Keratinocyte (primary cell): ENCODE measurements at regions not wholly inside any gene's neighbourhood (a gene's known extent, or its start where the extent isn't known, plus 50 kb on each side); places are given as distances from the start of the nearest gene placed in this dataset.

ENCODE experiments used
- DNase-seq: peaks from one replicate; pipeline ENCODE4 v3.0.0-alpha.2; 2011; ENCODE audit warnings: low read depth, missing footprints, low spot score
- FAIRE-seq: peaks from 2 replicates; lab custom pipeline; 2011; peaks lifted over from hg19 to GRCh38; lab: Jason Lieb, UNC
- H2AFZ ChIP-seq: 2 replicates; pipeline ENCODE4 v1.6.0; 2012; ENCODE audit warnings: low read length, control low read depth, inconsistent platforms; ENCODE audit not compliant: control insufficient read depth
- H3K27ac ChIP-seq: 2 replicates; pipeline ENCODE4 v1.5.1; 2011; ENCODE audit warnings: low read length; ENCODE audit not compliant: control insufficient read depth, insufficient read depth
- H3K27me3 ChIP-seq: 3 replicates; pipeline ENCODE4 v1.6.0; 2011; ENCODE audit warnings: low read length; ENCODE audit not compliant: control insufficient read depth, insufficient read depth; ENCODE audit errors: extremely low read depth
- H3K36me3 ChIP-seq, 2 experiments: 2 replicates in 1 of 2; 3 replicates in 1 of 2; pipeline ENCODE4 v1.5.1; 2011; ENCODE audit warnings: low read length in 2 of 2, mild to moderate bottlenecking in 1 of 2; ENCODE audit not compliant: control insufficient read depth in 2 of 2, insufficient read depth in 2 of 2; ENCODE audit errors: extremely low read depth in 1 of 2
- H3K4me1 ChIP-seq: 3 replicates; pipeline ENCODE4 v1.5.1; 2011; ENCODE audit warnings: low read length; ENCODE audit not compliant: control insufficient read depth, insufficient read depth; ENCODE audit errors: extremely low read depth
- H3K4me2 ChIP-seq: 3 replicates; pipeline ENCODE4 v1.6.0; 2011; ENCODE audit warnings: low read depth, low read length; ENCODE audit not compliant: control insufficient read depth, insufficient read depth; ENCODE audit errors: extremely low read depth
- H3K4me3 ChIP-seq, 3 experiments: fragments of 200-600 bp in 1 of 3; sonication (generic) in 1 of 3; 2 replicates in 2 of 3; 3 replicates in 1 of 3; pipeline ENCODE4 v1.5.1; 2011 to 2016; ENCODE audit warnings: low read length in 3 of 3, mild to moderate bottlenecking in 3 of 3, control low read depth in 2 of 3, inconsistent platforms in 1 of 3, low read depth in 1 of 3, mixed read lengths in 1 of 3, mixed run types in 1 of 3, moderate library complexity in 1 of 3; ENCODE audit not compliant: control insufficient read depth in 2 of 3, insufficient read depth in 2 of 3; ENCODE audit errors: extremely low read depth in 1 of 3
- H3K79me2 ChIP-seq: 2 replicates; pipeline ENCODE4 v1.6.0; 2012; ENCODE audit warnings: low read length; ENCODE audit not compliant: control insufficient read depth, insufficient read depth
- H3K9ac ChIP-seq: 3 replicates; pipeline ENCODE4 v1.6.0; 2011; ENCODE audit warnings: low read length; ENCODE audit not compliant: control insufficient read depth, insufficient read depth; ENCODE audit errors: extremely low read depth
- H3K9me1 ChIP-seq: 3 replicates; pipeline ENCODE4 v1.6.0; 2011; ENCODE audit warnings: low read length; ENCODE audit not compliant: control insufficient read depth, insufficient read depth; ENCODE audit errors: extremely low read depth
- H3K9me3 ChIP-seq: 2 replicates; pipeline ENCODE4 v1.5.1; 2012; ENCODE audit warnings: low read depth, low read length; ENCODE audit not compliant: control insufficient read depth
- H4K20me1 ChIP-seq: 3 replicates; pipeline ENCODE4 v1.6.0; 2011; ENCODE audit warnings: low read length; ENCODE audit not compliant: control insufficient read depth, insufficient read depth; ENCODE audit errors: extremely low read depth
- EZH2 ChIP-seq: IDR thresholded peaks from one replicate; pipeline ENCODE4 v1.6.1; 2012; ENCODE audit warnings: inconsistent platforms, mild to moderate bottlenecking, low read length, moderate library complexity
- dilution Hi-C: fragments of 300-500 bp; cut with MboI; formaldehyde crosslinking; loops from one replicate; pipeline ENCODE4 v1.7.0; 2020; ENCODE audit warnings: low sequenced_read_pairs; ENCODE audit not compliant: extremely low pct_ligation_motif_present
- TF ChIP-seq, protein P1 (sequence below), 3 experiments: IDR thresholded peaks in 1 of 3; conservative IDR thresholded peaks in 1 of 3; optimal IDR thresholded peaks in 1 of 3; 2 replicates in 2 of 3; 3 replicates in 1 of 3; pipeline versions ENCODE3 to v1.5.1; 2011; ENCODE audit warnings: low read length in 3 of 3, mild to moderate bottlenecking in 3 of 3, moderate library complexity in 2 of 3, control low read depth in 1 of 3, inconsistent platforms in 1 of 3; ENCODE audit not compliant: insufficient read depth in 2 of 3; ENCODE audit errors: extremely low read depth in 1 of 3

DNA sequence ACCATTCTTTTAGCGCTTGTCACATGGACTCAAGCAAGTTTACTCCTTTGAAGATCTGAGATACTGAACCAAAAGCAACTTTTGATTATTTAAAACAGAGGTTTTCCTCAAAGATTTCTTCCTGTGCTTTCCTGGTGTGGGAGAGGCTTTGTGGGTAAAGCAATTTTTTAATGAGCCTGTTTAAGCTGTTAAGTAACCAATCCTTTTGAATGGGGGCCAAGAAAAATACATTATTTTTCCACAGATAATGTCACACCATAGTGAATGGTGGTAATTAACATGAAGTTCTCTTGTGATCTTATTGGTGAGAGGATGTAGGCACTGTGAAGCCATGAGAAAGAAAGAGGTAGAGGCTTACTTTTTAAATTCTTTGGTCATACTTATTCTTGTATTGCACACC lies 55.8 kb upstream of the OBI1 start:
- Histone ChIP-seq H2AFZ (no peak overlapping the region), H3K27ac (no peak overlapping the region), H3K9me1 (no peaks in the 10 kb centered on the region), H3K4me1 (no peaks in the 10 kb centered on the region), H3K79me2 (no peaks in the 10 kb centered on the region), H3K9ac (no peak overlapping the region), H4K20me1 (no peaks in the 10 kb centered on the region), H3K36me3 (no peaks in the 10 kb centered on the region), H3K27me3 (no peaks in the 10 kb centered on the region), H3K4me3 (no peak overlapping the region), H3K4me2 (no peak overlapping the region), H3K9me3 (no peaks in the 10 kb centered on the region)
- dilution Hi-C loops: no loop called here
- TF ChIP-seq, protein P1, sequence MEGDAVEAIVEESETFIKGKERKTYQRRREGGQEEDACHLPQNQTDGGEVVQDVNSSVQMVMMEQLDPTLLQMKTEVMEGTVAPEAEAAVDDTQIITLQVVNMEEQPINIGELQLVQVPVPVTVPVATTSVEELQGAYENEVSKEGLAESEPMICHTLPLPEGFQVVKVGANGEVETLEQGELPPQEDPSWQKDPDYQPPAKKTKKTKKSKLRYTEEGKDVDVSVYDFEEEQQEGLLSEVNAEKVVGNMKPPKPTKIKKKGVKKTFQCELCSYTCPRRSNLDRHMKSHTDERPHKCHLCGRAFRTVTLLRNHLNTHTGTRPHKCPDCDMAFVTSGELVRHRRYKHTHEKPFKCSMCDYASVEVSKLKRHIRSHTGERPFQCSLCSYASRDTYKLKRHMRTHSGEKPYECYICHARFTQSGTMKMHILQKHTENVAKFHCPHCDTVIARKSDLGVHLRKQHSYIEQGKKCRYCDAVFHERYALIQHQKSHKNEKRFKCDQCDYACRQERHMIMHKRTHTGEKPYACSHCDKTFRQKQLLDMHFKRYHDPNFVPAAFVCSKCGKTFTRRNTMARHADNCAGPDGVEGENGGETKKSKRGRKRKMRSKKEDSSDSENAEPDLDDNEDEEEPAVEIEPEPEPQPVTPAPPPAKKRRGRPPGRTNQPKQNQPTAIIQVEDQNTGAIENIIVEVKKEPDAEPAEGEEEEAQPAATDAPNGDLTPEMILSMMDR (optimal IDR thresholded peaks at IDR 0.05 in 1 of 3, IDR thresholded peaks at IDR 0.05 in 1 of 3, conservative IDR thresholded peaks at IDR 0.05 in 1 of 3; ENCODE audit: extremely low read depth in 1 of 3, insufficient read depth in 2 of 3, low read length in 3 of 3): no peak
- no peak for TF ChIP-seq EZH2
- no peak for DNase-seq
- FAIRE-seq: no peak

DNA sequence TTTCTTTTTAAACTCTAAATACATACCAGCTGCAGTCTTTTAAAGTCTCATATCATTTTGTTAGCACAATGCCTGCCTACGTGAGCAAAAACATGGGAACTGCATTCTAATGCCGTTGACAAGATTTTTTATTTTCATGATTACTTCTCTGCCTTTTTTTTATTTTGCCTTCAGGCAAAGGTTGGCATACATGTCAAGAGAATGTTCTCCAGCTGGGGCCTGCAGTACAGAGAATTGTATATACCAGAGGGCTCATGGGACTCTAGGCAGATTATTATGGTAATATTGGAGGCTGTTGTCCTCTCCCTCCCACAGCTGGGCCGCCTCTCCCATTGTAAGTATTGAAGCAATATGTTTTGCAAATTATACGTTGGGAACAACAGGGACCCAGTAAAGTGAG lies 53.9 kb upstream of the OBI1 start:
- no peak for DNase-seq
- FAIRE-seq: no peak
- Histone ChIP-seq H3K9me1 (no peaks in the 10 kb centered on the region), H3K4me2 (no peak overlapping the region), H3K27me3 (no peaks in the 10 kb centered on the region), H3K9me3 (no peaks in the 10 kb centered on the region), H3K4me1 (no peaks in the 10 kb centered on the region), H3K36me3 (no peaks in the 10 kb centered on the region), H3K9ac (no peak overlapping the region), H4K20me1 (no peaks in the 10 kb centered on the region), H3K27ac (no peak overlapping the region), H3K4me3 (no peak overlapping the region), H2AFZ (no peak overlapping the region), H3K79me2 (no peaks in the 10 kb centered on the region)
- dilution Hi-C loops: no loop called here
- TF ChIP-seq, protein P1 (optimal IDR thresholded peaks at IDR 0.05 in 1 of 3, IDR thresholded peaks at IDR 0.05 in 1 of 3, conservative IDR thresholded peaks at IDR 0.05 in 1 of 3; ENCODE audit: extremely low read depth in 1 of 3, insufficient read depth in 2 of 3, low read length in 3 of 3): no peak
- TF ChIP-seq EZH2: no peak
